ENCODE measurements at regions not wholly inside any gene's neighbourhood (a gene's known extent, or its start where the extent isn't known, plus 50 kb on each side); places are given as distances from the start of the nearest gene placed in this dataset.
"Not testable (repeated sequence)": the region's sequence is repeated elsewhere in the genome, so short reads cannot be mapped to it uniquely, and the experiment has no call there.

DNA sequence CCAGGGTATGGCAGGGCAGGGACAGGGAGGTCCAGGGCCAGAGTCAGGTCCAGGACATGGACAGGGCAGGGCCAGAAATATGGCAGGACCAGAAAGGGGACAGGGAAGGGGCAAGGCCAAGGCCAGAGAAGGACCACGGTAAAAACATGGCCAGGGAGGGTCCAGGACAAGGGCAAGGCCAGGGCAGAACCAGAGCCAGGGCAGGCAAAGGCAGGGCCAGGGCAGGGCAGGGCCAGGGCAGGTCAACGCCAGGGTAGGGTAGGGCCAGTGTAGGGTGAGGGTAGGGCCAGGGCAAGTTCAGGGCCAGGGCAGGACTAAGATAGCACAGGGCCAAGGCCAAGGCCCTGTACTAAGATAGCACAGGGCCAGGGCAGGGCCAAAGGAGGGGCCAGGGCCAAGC lies 408.3 kb downstream of the ZNF33B start:
- H3K27ac ChIP-seq: not testable (repeated sequence)

DNA sequence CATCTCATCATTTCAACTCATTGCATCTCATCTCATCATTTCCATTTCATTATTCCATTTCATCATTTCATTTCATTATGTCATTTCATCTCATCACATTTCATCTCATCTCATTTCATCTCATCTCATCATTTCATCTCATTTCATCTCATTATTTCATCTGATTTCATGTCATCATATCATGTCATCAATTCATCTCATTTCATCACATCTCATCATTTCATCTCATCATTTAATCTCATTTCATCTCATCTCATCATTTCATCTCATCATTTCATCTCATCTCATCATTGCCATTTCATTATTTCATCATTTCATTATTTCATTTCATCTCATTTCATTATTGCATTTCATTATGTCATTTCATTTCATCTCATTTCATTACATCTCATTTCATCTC lies 410.5 kb downstream of the ZNF33B start:
- H3K27ac ChIP-seq: not testable (repeated sequence)

DNA sequence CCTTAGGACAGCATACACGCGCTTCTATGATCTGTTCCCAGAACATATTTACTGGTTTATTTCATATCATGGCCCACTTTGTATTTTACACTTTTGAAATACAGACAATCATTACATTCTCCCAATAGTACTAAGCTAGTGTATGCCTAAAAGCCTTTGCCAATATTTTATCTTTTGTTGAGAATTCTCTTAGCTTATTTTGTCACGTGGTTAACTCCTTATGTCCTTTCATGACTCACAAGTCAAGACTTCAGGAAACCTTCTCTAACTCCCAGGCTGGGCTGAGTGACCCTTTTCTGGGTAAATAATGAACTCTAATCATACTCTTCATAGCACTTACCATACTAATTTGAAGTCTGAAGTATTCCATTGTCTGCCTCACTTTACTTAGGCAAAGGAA lies 444.8 kb downstream of the ZNF33B start:
- H3K27ac ChIP-seq: not testable (repeated sequence)

DNA sequence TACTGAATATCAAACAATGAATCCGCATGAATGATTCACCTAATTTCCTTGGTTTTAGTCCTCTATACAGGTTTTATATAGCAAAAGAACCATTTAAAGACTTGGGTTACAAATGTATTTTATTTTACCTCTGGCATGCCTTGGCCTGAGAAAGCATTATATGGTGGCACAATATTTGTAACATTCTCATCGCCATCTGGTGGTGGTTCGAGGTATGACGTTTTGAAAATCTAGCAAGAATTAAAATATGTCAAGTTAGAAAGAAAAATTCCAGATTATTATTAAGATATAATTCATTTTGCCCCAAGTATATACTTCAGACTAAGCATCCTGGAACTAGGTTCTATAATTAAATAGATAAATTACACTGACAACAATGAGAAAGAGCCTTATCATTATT lies 445.9 kb downstream of the ZNF33B start:
- TF ChIP-seq, protein P1, sequence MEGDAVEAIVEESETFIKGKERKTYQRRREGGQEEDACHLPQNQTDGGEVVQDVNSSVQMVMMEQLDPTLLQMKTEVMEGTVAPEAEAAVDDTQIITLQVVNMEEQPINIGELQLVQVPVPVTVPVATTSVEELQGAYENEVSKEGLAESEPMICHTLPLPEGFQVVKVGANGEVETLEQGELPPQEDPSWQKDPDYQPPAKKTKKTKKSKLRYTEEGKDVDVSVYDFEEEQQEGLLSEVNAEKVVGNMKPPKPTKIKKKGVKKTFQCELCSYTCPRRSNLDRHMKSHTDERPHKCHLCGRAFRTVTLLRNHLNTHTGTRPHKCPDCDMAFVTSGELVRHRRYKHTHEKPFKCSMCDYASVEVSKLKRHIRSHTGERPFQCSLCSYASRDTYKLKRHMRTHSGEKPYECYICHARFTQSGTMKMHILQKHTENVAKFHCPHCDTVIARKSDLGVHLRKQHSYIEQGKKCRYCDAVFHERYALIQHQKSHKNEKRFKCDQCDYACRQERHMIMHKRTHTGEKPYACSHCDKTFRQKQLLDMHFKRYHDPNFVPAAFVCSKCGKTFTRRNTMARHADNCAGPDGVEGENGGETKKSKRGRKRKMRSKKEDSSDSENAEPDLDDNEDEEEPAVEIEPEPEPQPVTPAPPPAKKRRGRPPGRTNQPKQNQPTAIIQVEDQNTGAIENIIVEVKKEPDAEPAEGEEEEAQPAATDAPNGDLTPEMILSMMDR (conservative IDR thresholded peaks at IDR 0.05): peak; percentile 74
- H3K27ac ChIP-seq: not testable (repeated sequence)

DNA sequence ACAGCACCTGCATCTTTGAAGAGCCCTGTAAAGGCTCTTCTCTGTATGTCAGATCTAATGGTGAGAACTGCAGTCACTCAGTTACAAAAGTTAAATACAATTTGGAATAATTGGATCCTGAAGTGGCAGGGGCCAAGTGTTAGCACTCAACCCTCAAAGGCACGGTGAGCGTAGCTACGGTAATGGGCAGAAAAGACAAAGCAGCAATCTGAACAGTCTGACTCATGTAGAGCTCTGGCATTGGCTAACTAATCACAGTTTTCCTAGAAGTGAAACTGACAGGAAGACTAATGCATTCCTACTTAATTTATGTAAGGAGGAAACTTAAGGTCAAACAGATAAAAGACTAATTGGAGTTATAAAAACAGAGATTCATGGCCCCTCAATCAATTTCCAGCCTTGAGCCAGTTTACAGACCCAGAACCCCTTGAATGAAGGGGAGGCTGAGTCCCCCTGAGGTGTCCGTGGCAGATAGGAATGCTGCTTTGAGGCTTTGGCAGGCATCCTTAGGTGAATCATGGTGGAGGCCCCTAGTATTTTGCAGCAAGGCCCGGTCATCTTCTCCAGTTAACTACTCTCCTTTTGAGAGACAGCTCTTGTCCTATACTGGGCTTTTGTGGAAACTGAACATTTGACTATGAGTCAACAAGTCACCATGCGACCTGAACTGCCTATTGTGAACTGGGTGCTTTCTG lies 450.7 kb downstream of the ZNF33B start:
- H3K27ac ChIP-seq: not testable (repeated sequence)

DNA sequence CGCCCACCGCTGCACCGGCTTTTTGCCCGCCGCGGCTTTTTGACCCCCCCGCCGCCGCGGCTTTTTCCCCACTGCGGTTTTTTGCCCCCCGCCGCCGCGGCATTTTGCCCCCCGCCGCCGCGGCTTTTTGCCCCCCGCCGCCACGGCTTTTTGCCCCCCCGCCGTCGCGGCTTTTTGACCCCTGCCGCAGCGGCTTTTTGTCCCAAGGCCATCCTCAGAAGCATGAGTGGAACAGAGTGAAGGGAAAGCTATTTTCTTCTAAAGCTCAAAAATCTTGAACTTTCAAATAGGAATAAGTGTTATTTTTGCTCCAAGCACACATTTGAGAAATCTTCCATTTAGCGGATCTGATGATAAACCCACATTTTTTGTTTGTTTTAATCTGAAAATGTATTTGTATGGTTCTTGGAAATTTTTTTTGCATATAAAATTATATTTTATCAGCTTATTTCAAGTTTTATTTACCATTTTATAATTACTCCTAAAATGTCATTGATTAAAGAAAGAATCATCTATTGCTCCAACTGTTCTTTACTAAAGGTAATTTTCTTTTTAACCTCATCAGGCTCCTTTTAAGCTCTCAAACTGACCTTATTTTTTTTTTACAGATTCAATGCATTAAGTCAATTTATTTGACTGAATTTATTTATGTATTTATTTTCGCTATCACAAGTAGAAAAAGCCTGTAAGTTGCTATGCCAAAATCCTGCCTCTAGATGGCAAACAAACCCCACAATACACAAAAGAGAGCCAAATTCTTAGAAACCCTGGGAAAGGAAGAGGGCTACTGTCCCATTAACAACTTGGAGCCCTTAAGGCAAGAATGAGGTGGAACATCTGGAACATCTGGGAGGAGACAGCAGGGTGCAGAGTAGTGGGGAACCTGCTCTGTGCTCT lies 460.3 kb downstream of the ZNF33B start:
- H3K27ac ChIP-seq: not testable (repeated sequence)
- TF ChIP-seq, protein P1 (conservative IDR thresholded peaks at IDR 0.05): peak; percentile 69

DNA sequence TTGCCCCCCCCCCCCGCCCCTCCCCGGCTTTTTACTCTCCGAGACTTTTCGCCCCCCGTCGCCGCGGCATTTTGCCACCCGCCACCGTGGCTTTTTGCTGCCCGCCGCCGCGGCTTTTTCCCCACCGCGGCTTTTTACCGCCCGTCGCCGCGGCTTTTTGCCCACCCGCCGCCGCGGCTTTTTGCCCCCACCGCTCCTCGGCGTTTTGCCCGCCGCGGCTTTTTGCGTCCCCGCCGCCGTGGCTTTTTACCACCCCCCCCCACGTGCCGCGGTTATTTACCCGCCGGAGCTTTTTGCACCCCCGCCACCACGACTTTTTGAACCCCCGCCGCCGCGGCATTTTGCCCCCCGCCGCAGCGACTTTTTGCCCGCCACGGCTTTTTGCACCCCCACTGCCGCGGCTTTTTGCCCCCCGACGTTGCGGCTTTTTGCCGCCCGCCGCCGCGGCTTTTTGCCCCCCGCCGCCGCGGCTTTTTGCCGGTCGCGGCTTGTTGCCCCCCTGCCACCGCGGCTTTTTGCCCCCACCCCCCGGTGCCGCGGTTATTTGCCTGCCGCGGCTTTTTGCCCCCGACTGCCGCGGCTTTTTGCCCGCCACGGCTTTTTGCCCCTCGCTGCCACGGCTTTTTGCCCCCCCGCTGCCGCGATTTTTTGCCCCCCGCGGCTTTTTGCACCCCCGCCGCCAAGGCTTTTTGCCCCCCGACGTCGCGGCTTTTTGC lies 461.1 kb downstream of the ZNF33B start:
- no peak overlapping the region for H3K27ac ChIP-seq
- TF ChIP-seq ZFX (IDR thresholded peaks at IDR 0.05): no peak
- TF ChIP-seq, protein P1 (conservative IDR thresholded peaks at IDR 0.05): no peak

DNA sequence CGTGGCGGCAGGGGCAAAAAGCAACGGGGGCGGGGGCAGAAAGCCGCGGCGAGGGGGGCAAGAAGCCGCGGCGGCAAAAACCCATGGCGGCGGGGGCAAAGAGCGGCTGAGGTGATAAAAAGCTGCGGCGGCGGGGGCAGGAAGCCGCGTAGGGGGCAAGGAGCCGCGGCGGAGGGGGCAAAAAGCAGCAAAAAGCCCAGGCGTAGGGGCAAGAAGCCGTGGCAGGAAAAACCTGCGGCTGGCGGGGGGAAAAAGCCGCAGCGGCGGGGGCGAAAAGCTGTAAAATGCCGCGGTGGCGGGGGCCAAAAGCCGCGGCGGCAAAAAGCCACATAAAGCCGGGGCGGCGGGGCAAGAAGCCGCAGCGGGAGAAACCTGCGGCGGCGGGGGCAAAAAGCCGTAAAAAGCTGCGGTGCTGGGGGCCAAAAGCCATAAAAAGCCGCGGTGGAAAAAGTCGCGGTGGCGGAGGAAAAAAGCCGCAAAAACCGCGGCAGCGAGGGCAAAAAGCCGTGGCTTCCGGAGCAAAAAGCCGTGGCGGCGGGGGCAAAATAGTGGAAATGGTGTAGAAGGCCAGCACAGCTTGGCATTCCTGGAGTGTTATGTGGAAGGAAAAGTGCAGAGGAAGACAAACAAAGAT lies 487.8 kb downstream of the ZNF33B start:
- H3K27ac ChIP-seq: no peak overlapping the region
- no peak for TF ChIP-seq ZFX (IDR thresholded peaks at IDR 0.05)
- TF ChIP-seq, protein P1 (conservative IDR thresholded peaks at IDR 0.05): no peak

DNA sequence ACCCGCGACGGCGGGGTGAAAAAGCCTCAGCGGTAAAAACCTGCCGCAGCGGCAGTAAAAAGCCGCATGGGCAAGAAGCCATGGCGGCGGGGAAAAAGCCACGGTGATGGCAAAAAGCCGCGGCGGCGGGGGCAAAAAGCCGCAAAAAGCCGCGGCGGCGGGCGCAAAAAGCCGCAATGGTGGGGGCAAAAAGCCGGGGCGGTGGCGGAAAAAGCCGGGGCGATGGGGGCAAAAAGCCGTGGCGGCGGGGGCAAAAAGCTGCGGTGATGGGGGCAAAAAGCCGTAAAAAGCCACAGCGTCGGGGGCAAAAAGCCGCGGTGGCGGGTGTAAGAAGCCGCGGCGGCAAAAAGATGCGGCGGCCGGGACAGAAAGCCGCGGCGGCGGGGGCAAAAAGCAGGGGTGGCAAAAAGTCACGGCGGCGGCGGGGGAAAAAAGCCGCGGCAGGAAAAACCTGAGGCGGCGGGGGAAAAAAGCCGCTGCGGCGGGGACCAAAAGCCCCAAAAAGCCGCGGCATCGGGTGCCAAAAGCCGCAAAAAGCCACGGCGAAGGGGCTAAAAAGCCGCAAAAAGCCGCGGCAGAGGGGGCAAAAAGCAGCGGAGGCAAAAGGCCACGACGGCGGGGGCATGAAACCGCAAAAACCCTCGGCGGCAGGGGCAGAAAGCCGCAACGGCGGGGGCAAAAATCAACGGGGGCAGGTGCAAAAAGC lies 488.5 kb downstream of the ZNF33B start:
- TF ChIP-seq, protein P1 (conservative IDR thresholded peaks at IDR 0.05): no peak
- H3K27ac ChIP-seq: no peak overlapping the region

Data from C4-2B (cell line).